Kidney (tissue), 13 donors: ENCODE measurements at regions not wholly inside any gene's neighbourhood (a gene's known extent, or its start where the extent isn't known, plus 50 kb on each side); places are given as distances from the start of the nearest gene placed in this dataset.

Source experiments
- DNase-seq, 5 donors: peaks; one replicate each; pipeline ENCODE4 v3.0.0-alpha.2; 2013 to 2020
- FAIRE-seq: peaks from 2 replicates; lab custom pipeline; 2012; peaks lifted over from hg19 to GRCh38; lab: Jason Lieb, UNC
- H3K27ac ChIP-seq, 2 donors: one replicate each; pipeline ENCODE4 v1.7.0; 2013; ENCODE audit warnings: low read depth in 2 of 2, low read length in 2 of 2, inconsistent platforms in 1 of 2
- H3K27me3 ChIP-seq: one replicate; pipeline ENCODE4 v1.7.1; 2013; ENCODE audit warnings: low read length, inconsistent platforms; ENCODE audit not compliant: control insufficient read depth, insufficient read depth
- H3K36me3 ChIP-seq, 3 donors: one replicate each; pipeline versions ENCODE4 v1.7.0 to v1.7.1; 2013; ENCODE audit warnings: low read length in 3 of 3, control low read depth in 1 of 3, inconsistent platforms in 1 of 3; ENCODE audit not compliant: insufficient read depth in 3 of 3, control insufficient read depth in 2 of 3
- H3K4me1 ChIP-seq, 3 donors: one replicate each; pipeline versions ENCODE4 v1.7.0 to v1.7.1; 2013; ENCODE audit warnings: low read length in 3 of 3, inconsistent platforms in 1 of 3, low read depth in 1 of 3; ENCODE audit not compliant: control insufficient read depth in 2 of 3, insufficient read depth in 2 of 3
- H3K4me3 ChIP-seq, 3 donors: one replicate each; pipeline versions ENCODE4 v1.7.0 to v1.8.1; 2013; ENCODE audit warnings: low read length in 3 of 3, control low read depth in 1 of 3, inconsistent platforms in 1 of 3
- H3K9ac ChIP-seq, 3 donors: one replicate each; pipeline versions ENCODE4 v1.7.0 to v1.7.1; 2013; ENCODE audit warnings: low read length in 3 of 3, control low read depth in 1 of 3, inconsistent platforms in 1 of 3
- H3K9me3 ChIP-seq, 3 donors: one replicate each; pipeline versions ENCODE4 v1.7.0 to v1.7.1; 2013; ENCODE audit warnings: low read length in 3 of 3, control low read depth in 1 of 3, inconsistent platforms in 1 of 3; ENCODE audit not compliant: control insufficient read depth in 2 of 3, insufficient read depth in 1 of 3
- intact Hi-C: fragments of 100-400 bp; cut with DNase I; formaldehyde crosslinking; loops from one replicate; pipeline ENCODE4 v1.11.1; 2022
- TF ChIP-seq, protein P1 (sequence below): IDR thresholded peaks from 3 replicates; pipeline ENCODE4 v1.5.1; 2012; ENCODE audit warnings: mild to moderate bottlenecking, moderate library complexity, borderline replicate concordance; ENCODE audit not compliant: insufficient read depth; ENCODE audit errors: extremely low read depth
- donor health status: control.
- donor health status: control.
- donor health status: control.
- donor health status: control.
- donor health status: control.
- donor health status: DM: yes; HTN: yes; CAD: no.
- donor health status: Normal renal cell carcinoma (clear cell type).

- Histone ChIP-seq H3K9ac (no peak overlapping the region), H3K27me3 (no peaks in the 10 kb centered on the region), H3K4me3 (no peak overlapping the region), H3K9me3 (no peaks in the 10 kb centered on the region), H3K4me1 (no peaks in the 10 kb centered on the region), H3K36me3 (no peaks in the 10 kb centered on the region), H3K27ac (no peak overlapping the region)
- DNase-seq = no peak
- TF ChIP-seq, protein P1, sequence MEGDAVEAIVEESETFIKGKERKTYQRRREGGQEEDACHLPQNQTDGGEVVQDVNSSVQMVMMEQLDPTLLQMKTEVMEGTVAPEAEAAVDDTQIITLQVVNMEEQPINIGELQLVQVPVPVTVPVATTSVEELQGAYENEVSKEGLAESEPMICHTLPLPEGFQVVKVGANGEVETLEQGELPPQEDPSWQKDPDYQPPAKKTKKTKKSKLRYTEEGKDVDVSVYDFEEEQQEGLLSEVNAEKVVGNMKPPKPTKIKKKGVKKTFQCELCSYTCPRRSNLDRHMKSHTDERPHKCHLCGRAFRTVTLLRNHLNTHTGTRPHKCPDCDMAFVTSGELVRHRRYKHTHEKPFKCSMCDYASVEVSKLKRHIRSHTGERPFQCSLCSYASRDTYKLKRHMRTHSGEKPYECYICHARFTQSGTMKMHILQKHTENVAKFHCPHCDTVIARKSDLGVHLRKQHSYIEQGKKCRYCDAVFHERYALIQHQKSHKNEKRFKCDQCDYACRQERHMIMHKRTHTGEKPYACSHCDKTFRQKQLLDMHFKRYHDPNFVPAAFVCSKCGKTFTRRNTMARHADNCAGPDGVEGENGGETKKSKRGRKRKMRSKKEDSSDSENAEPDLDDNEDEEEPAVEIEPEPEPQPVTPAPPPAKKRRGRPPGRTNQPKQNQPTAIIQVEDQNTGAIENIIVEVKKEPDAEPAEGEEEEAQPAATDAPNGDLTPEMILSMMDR = no peak
- no peak for FAIRE-seq
- intact Hi-C loops = no loop called here
Observed at GRCh38 chr3:165336786-165337185, 140.6 kb upstream of the SLITRK3 start.
